ENCODE measurements at regions not wholly inside any gene's neighbourhood (a gene's known extent, or its start where the extent isn't known, plus 50 kb on each side); places are given as distances from the start of the nearest gene placed in this dataset.

DNA sequence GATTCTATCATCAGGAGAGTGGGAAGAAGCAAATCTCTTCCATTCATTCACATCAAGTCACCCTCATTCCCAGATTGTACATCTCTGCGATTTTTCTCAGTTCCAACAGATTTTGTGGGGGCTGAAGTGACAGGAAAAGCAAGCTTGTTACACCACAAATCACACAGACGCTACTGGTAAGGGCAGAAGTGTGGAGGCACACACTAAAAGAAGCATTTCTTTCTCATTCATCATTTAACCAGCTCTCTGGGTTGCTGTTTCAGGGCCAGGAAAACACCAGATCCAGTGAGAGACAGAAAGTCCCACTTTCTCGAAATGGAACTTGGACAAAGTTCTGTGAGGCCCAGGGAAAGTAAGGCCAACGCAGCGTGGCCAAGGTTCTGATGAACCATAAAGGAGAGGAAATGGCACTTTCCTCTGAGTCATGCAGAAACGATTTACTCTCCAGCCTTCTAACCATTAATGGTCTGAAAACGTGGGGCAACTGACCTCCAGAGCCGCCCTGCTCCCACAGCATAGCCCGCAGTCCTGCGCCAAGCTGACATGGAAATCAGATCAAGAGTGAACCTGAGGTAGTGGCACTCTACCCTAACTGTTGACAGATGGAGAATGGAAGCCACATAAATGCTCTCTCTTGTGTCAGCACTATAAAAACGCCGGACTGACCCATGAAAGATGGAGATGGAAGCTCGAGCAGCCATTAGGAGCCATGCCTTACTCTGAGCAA is 191.0 kb downstream of the C1D start:
- H3K4me2 ChIP-seq (ENCODE audit: low read length), result no peak overlapping the region
- H3K4me1 ChIP-seq (ENCODE audit: insufficient read depth, low read length, severe bottlenecking), result no peaks in the 10 kb centered on the region
- H3K36me3 ChIP-seq (ENCODE audit: insufficient read depth, low read length), result no peaks in the 10 kb centered on the region
- no peaks in the 10 kb centered on the region for H3F3A ChIP-seq (ENCODE audit: insufficient read depth, low read length)
- no peak overlapping the region for H3K9ac ChIP-seq (ENCODE audit: low read length)
- no peaks in the 10 kb centered on the region for H3K9me2 ChIP-seq (ENCODE audit: low read depth, low read length)
- H2AFZ ChIP-seq (ENCODE audit: low read length), result no peak overlapping the region
- H3K9me3 ChIP-seq (ENCODE audit: low read length), result no peaks in the 10 kb centered on the region
- H4K20me1 ChIP-seq (ENCODE audit: insufficient read depth, low read length), result no peaks in the 10 kb centered on the region
- TF ChIP-seq, protein P1, sequence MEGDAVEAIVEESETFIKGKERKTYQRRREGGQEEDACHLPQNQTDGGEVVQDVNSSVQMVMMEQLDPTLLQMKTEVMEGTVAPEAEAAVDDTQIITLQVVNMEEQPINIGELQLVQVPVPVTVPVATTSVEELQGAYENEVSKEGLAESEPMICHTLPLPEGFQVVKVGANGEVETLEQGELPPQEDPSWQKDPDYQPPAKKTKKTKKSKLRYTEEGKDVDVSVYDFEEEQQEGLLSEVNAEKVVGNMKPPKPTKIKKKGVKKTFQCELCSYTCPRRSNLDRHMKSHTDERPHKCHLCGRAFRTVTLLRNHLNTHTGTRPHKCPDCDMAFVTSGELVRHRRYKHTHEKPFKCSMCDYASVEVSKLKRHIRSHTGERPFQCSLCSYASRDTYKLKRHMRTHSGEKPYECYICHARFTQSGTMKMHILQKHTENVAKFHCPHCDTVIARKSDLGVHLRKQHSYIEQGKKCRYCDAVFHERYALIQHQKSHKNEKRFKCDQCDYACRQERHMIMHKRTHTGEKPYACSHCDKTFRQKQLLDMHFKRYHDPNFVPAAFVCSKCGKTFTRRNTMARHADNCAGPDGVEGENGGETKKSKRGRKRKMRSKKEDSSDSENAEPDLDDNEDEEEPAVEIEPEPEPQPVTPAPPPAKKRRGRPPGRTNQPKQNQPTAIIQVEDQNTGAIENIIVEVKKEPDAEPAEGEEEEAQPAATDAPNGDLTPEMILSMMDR (IDR thresholded peaks at IDR 0.05; ENCODE audit: low read length), result no peak
- TF ChIP-seq EZH2 (IDR thresholded peaks at IDR 0.05; ENCODE audit: borderline replicate concordance, low read length), result no peak
- H3K4me3 ChIP-seq (ENCODE audit: low read depth, low read length, poor library complexity, severe bottlenecking), result no peak overlapping the region
- no peak overlapping the region for H3K27ac ChIP-seq (ENCODE audit: low read depth, low read length, poor library complexity, severe bottlenecking)
- no peaks in the 10 kb centered on the region for H3K79me2 ChIP-seq (ENCODE audit: insufficient read depth, low read length)
- 0 out of 2 replicates have a peak, but pooled peaks cover 5% of the 10 kb centered on the region for H3K27me3 ChIP-seq (ENCODE audit: insufficient read depth, low read length)

DNA sequence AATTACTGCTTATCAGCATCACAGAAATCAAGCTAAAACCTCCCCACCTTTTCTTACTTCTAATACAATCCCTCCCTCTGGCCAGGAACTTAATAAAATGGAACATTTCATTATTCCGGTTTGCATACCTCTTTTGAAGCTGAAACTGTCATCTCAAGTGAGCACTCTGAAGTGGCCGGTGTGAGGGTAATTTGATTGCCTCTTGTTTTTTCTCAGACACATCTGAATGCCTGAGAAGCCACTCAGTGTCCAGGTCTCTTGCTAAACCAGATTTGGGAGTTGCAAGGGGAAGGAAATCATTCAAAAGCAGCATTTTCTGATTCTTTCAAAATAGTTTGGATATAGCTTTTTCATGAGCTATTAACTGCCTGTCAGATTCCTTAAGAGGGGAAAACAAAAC is 190.3 kb downstream of the C1D start:
- H3K9me2 ChIP-seq (ENCODE audit: low read depth, low read length), result no peaks in the 10 kb centered on the region
- TF ChIP-seq, protein P1 (IDR thresholded peaks at IDR 0.05; ENCODE audit: low read length), result no peak
- no peak for TF ChIP-seq EZH2 (IDR thresholded peaks at IDR 0.05; ENCODE audit: borderline replicate concordance, low read length)
- H4K20me1 ChIP-seq (ENCODE audit: insufficient read depth, low read length), result no peaks in the 10 kb centered on the region
- H3K4me3 ChIP-seq (ENCODE audit: low read depth, low read length, poor library complexity, severe bottlenecking), result no peak overlapping the region
- no peaks in the 10 kb centered on the region for H3K36me3 ChIP-seq (ENCODE audit: insufficient read depth, low read length)
- H3K4me2 ChIP-seq (ENCODE audit: low read length), result no peak overlapping the region
- 0 out of 2 replicates have a peak, but pooled peaks cover 5% of the 10 kb centered on the region for H3K27me3 ChIP-seq (ENCODE audit: insufficient read depth, low read length)
- H3K4me1 ChIP-seq (ENCODE audit: insufficient read depth, low read length, severe bottlenecking), result no peaks in the 10 kb centered on the region
- no peaks in the 10 kb centered on the region for H3F3A ChIP-seq (ENCODE audit: insufficient read depth, low read length)
- no peaks in the 10 kb centered on the region for H3K9me3 ChIP-seq (ENCODE audit: low read length)
- no peak overlapping the region for H2AFZ ChIP-seq (ENCODE audit: low read length)
- H3K79me2 ChIP-seq (ENCODE audit: insufficient read depth, low read length), result no peaks in the 10 kb centered on the region
- no peak overlapping the region for H3K27ac ChIP-seq (ENCODE audit: low read depth, low read length, poor library complexity, severe bottlenecking)
- no peak overlapping the region for H3K9ac ChIP-seq (ENCODE audit: low read length)

DNA sequence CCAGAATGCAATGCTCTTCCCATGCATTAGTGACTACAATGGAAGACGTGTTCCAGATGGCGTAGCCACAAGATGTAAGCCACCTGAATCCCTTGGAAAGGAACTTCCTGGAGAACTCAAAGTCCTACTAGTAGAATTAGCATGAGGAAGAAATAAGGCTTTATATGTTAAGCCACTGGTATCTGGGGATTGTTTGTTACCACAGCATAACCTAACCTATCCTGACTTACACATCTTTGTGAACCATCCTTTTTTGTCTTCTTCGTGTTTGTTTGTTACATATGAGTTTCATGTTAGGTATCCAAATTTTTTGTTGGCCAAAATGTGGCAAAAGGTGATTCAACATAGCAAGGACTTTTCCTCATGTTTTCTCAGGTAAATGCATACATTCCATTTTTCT is 188.9 kb downstream of the C1D start:
- TF ChIP-seq, protein P1 (IDR thresholded peaks at IDR 0.05; ENCODE audit: low read length), result no peak
- TF ChIP-seq EZH2 (IDR thresholded peaks at IDR 0.05; ENCODE audit: borderline replicate concordance, low read length), result no peak
- no peaks in the 10 kb centered on the region for H3K4me1 ChIP-seq (ENCODE audit: insufficient read depth, low read length, severe bottlenecking)
- no peaks in the 10 kb centered on the region for H3K9me2 ChIP-seq (ENCODE audit: low read depth, low read length)
- no peaks in the 10 kb centered on the region for H3K9me3 ChIP-seq (ENCODE audit: low read length)
- no peaks in the 10 kb centered on the region for H3K36me3 ChIP-seq (ENCODE audit: insufficient read depth, low read length)
- H3K27ac ChIP-seq (ENCODE audit: low read depth, low read length, poor library complexity, severe bottlenecking), result no peak overlapping the region
- H4K20me1 ChIP-seq (ENCODE audit: insufficient read depth, low read length), result no peaks in the 10 kb centered on the region
- 0 out of 2 replicates have a peak, but pooled peaks cover 5% of the 10 kb centered on the region for H3K27me3 ChIP-seq (ENCODE audit: insufficient read depth, low read length)
- no peaks in the 10 kb centered on the region for H3K79me2 ChIP-seq (ENCODE audit: insufficient read depth, low read length)
- no peak overlapping the region for H3K4me2 ChIP-seq (ENCODE audit: low read length)
- no peak overlapping the region for H3K4me3 ChIP-seq (ENCODE audit: low read depth, low read length, poor library complexity, severe bottlenecking)
- H3F3A ChIP-seq (ENCODE audit: insufficient read depth, low read length), result no peaks in the 10 kb centered on the region
- H2AFZ ChIP-seq (ENCODE audit: low read length), result no peak overlapping the region
- H3K9ac ChIP-seq (ENCODE audit: low read length), result no peak overlapping the region

All from OCI-LY1 (cell line).